ENCODE measurements at regions not wholly inside any gene's neighbourhood (a gene's known extent, or its start where the extent isn't known, plus 50 kb on each side); places are given as distances from the start of the nearest gene placed in this dataset.

GRCh38 chr5:109917154-109917546, 227.4 kb downstream of the MAN2A1 start:
- H2AFZ ChIP-seq (ENCODE audit: low read depth, low read length): no peak overlapping the region
- DNase-seq (ENCODE audit: low read depth, low spot score): no peak
- no peaks in the 10 kb centered on the region for H3K9me3 ChIP-seq (replicated peaks; ENCODE audit: control insufficient read depth, insufficient read depth, low read length)
- H3K79me2 ChIP-seq (ENCODE audit: control insufficient read depth, insufficient read depth, low read length): no peaks in the 10 kb centered on the region
- intact Hi-C loops (cut with micrococcal nuclease) (no loop called here), dilution Hi-C loops (cut with MboI; ENCODE audit: extremely low pct_ligation_motif_present, low sequenced_read_pairs) (no loop called here)
- H3K9ac ChIP-seq (replicated peaks; ENCODE audit: extremely low read depth, insufficient read depth, low read length): no peak overlapping the region
- no peaks in the 10 kb centered on the region for H4K20me1 ChIP-seq (replicated peaks; ENCODE audit: control insufficient read depth, extremely low read depth, insufficient read depth, low read length)
- CTCF ChIA-PET: no interaction called here
- no TSS peak for BruUV-seq (replicated peaks)
- no peaks in the 10 kb centered on the region for H3K36me3 ChIP-seq (ENCODE audit: control insufficient read depth in 2 of 2, extremely low read depth in 1 of 2, insufficient read depth in 2 of 2, low read length in 2 of 2)
- no peak for FAIRE-seq
- POLR2A ChIA-PET: no interaction called here
- H3K27ac ChIP-seq (ENCODE audit: insufficient read depth, low read depth, low read length): no peak overlapping the region
- H3K4me2 ChIP-seq (ENCODE audit: insufficient read depth, low read length): no peak overlapping the region
- no peaks in the 10 kb centered on the region for H3K9me1 ChIP-seq (replicated peaks; ENCODE audit: control insufficient read depth, extremely low read depth, insufficient read depth, low read length)
- H3K27me3 ChIP-seq (ENCODE audit: control insufficient read depth in 2 of 2, insufficient read depth in 2 of 2, low read length in 2 of 2): no peaks in the 10 kb centered on the region
- H3K4me3 ChIP-seq (replicated peaks in 1 of 3; ENCODE audit: insufficient read depth in 1 of 3, low read depth in 1 of 3, low read length in 3 of 3): no peak overlapping the region
- TF ChIP-seq JUN (IDR thresholded peaks at IDR 0.05; ENCODE audit: borderline replicate concordance, insufficient read depth, insufficient read length, low read depth) (no peak), CTCF (IDR thresholded peaks at IDR 0.05; ENCODE audit: extremely low read depth in 1 of 2, insufficient read depth in 1 of 2, low read depth in 1 of 2, low read length in 2 of 2) (no peak), POLR2AphosphoS5 (IDR thresholded peaks at IDR 0.05; ENCODE audit: insufficient read depth, low read depth, low read length) (no peak), EZH2 (IDR thresholded peaks at IDR 0.05; ENCODE audit: borderline replicate concordance, low read depth, low read length, severe bottlenecking) (no peak), FOS (IDR thresholded peaks at IDR 0.05; ENCODE audit: borderline replicate concordance, insufficient read depth, low read length) (no peak), POLR2A (IDR thresholded peaks at IDR 0.05; ENCODE audit: low read depth, low read length) (no peak), MAX (IDR thresholded peaks at IDR 0.05; ENCODE audit: insufficient read depth, insufficient read length) (no peak), GATA2 (IDR thresholded peaks at IDR 0.05; ENCODE audit: insufficient read depth, insufficient read length, low read depth, low read length) (no peak), MYC (IDR thresholded peaks at IDR 0.05; ENCODE audit: low read depth, low read length) (no peak)
- H3K4me1 ChIP-seq (ENCODE audit: control insufficient read depth, extremely low read depth, insufficient read depth, low read length): no peaks in the 10 kb centered on the region

All from endothelial cell of umbilical vein (primary cell).